HG03442 (cell line): ENCODE measurements at regions not wholly inside any gene's neighbourhood (a gene's known extent, or its start where the extent isn't known, plus 50 kb on each side); places are given as distances from the start of the nearest gene placed in this dataset.

ENCODE experiments used
- ATAC-seq: cut with Tn5 transposase; IDR thresholded peaks from one replicate; pipeline ENCODE4 v1.9.1; 2021; ENCODE audit warnings: mild to moderate bottlenecking, moderate library complexity; ENCODE audit not compliant: unreplicated experiment

DNA sequence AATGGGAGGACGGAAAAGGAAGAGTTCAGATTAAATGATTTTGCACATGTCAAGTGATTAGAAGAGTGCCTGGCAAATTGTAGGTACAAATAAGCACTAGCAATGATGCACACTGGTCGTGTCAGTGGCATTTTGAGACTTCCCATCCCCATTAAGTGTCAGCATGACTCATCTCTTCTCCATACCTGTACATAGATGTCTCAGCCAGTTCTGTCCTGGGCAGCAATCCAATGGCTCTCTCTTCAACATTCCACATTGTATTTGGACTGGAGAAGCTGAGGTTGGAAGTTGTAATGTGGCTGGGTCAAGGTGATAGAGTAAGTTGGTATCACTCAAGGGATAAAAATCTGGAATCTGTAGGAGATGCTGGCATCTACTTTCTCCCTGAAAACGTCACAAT lies 742.7 kb downstream of the VRK1 start:
- ATAC-seq = no peak

GRCh38 chr14:97543221-97543620 lies 746.0 kb downstream of the VRK1 start:
- no peak for ATAC-seq

- no peak for ATAC-seq
These were observed 746.6 kb downstream of the VRK1 start for GRCh38 chr14:97543816-97544215.

GRCh38 chr14:97544571-97544970 lies 747.4 kb downstream of the VRK1 start:
- no peak for ATAC-seq

DNA sequence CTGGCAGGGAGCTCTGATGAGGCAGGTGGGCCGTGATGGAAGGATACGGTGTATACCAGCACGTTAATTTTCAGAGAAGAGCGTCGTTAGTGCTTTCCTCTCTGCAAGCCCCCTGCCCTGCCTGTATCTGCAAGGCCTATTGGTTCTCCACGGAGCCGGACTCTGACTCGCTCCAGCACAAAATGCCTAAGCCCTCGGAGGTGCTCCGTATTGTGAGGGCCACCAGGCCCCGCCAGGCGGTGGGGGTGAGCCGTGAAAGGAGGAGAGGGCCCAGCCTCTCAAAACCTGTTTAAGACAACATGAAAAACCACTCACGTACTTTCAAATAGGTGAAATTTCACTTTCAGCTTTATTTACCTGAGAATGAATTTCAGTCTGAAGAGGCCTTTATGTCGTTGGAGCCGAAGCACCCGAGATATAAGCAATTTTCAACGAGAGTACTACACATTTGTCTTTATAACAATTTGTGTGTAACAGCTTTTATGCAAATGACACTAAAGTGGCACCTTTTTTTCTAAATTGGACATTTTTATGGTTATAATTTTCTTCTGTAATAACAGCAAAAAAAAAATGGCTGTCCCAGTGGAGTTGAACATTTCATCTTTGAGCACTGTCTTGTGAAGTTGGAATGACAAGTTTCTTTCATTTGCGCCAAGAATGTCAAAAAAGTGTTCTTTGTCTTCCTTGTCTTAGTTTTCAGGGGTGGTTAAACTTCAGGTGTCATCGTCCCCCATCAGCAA lies 749.5 kb downstream of the VRK1 start:
- ATAC-seq = no peak

DNA sequence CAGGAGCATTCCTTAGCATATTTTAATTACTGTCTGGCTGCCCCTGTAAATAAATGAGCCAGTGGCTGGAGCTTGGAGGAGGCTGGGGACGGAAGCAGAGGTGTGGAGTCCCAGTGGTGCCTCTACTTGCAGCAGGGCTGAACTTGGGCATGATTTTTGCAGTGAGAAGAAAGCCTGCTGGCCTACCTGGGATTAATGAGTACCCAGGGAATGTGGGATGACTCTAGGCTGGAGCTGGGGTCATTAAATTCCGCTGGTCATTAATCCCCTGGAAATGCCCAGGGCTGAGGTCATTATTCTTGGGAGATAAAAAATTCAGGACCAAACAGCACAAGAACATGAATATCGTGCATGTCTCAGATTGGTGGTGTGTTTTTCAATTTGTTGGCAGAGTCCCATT lies 753.3 kb downstream of the VRK1 start:
- ATAC-seq = no peak

DNA sequence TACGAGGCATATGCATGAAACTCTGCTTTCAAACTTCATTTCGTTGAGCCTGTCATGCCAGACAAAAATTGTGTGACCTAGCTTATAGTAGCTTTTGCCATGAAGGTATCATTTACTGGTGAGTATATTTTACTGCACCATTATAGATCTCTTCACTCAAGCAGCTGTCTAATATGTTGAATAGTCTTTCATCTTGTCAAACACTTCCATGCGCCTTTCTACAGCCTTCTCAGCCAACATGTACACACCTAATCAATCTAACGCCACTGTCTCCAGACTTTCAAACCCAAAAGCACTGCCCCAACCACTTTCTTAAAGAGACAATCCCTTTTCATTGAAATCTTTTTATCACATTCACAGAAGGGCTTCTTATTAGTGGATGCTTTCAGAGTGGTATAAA lies 757.4 kb downstream of the VRK1 start:
- no peak for ATAC-seq

GRCh38 chr14:97564334-97564733 lies 767.2 kb downstream of the VRK1 start:
- no peak for ATAC-seq

GRCh38 chr14:97571201-97571600 lies 774.0 kb downstream of the VRK1 start:
- ATAC-seq = no peak

GRCh38 chr14:97571866-97572555 lies 774.8 kb downstream of the VRK1 start:
- no peak for ATAC-seq

GRCh38 chr14:97572583-97573458 lies 775.6 kb downstream of the VRK1 start:
- no peak for ATAC-seq

- ATAC-seq = no peak
These were observed 778.5 kb downstream of the VRK1 start for GRCh38 chr14:97575677-97576076.

DNA sequence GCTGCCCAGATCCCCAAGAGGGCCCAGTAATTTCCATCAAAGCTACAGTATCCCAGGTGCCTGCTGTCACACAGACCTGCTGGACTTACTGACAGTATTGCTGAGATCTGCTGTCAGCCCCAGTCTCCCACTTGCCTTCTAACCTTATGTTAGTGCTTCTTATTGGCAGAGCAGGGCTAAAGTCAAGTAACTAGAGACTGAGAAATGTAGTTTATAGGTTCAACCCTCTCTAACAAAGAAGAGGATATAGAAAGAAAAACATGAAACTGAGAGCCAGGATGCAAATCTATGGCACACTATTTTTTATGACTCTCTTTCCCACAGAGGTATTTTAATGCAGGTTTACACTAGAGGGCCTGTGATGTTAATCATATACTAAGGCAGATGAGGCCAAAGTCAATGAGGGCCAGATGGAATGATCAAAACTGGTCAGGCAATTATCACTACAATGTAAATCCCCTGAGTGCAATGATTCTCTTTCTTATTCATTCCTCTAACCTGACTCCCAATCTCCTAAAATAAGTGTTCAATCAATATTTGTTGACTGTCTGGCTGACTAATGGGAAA lies 781.9 kb downstream of the VRK1 start:
- ATAC-seq = no peak

DNA sequence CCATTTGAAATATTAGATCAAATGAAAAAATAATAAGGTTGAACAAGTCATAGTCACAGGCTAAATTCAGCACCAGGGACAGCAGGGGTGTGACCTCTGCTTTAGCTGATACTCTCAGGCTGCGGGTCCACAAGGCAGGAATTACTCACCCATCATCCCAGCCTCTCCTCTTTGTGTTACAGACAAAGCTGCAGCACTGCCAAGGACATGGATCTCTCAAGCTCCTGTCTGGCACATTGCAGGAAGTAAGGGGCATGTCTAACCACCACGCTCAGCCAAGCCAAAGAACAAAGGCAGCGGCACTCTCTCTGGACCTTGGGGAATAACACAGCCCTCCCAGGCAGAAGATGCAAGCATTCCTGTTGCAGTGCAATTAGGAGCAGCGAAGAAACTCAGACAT lies 783.8 kb downstream of the VRK1 start:
- ATAC-seq = no peak

GRCh38 chr14:97582022-97582421 lies 784.8 kb downstream of the VRK1 start:
- ATAC-seq = no peak

DNA sequence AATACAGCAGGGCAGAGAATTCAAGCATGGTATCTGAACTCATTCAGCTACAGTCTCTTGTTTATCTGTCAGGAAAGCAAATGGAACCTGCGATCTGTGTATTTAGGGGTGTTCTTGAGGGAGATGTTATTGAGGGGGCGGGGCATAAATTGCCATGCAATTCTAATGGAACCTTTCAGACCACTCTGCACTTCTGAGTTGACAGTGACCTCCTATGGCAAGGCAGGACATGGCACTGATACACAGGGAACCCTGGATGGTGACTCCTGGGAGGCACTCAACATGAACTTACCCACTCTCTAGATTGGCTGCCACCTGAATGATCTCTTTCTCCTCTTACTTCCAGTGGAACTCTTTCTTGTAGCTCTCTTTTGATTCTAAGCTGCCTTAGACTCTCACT lies 787.3 kb downstream of the VRK1 start:
- ATAC-seq = no peak

DNA sequence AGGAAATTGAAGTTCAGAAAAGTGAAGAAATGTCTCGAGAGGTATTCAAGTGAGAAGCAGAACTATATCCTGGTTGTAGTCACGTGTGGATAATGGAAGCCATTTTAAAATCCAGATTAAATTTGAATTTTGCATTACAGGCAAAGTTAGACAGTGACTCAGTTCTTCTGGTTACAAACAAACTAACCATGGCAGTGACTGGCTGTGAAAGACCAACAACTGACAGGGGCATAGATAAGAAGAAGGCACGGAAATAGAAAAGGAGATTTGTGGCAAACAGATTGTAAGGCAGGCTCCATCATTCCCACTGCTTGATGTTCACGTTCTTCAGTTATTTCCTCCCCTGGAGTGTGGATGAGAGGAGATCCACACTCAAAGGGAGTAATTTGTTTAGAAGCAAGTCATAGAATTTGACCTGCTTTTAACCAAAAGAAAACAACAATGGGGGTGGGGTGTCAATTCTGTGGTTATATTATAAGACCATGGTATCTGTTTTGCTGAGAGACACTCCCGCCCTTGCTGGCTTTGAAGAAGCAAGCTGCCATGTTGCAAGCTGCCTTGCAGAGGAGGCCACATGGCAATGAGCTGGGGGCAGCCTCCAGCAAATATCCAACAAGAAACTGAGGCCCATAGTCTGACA lies 795.3 kb downstream of the VRK1 start:
- ATAC-seq = no peak

DNA sequence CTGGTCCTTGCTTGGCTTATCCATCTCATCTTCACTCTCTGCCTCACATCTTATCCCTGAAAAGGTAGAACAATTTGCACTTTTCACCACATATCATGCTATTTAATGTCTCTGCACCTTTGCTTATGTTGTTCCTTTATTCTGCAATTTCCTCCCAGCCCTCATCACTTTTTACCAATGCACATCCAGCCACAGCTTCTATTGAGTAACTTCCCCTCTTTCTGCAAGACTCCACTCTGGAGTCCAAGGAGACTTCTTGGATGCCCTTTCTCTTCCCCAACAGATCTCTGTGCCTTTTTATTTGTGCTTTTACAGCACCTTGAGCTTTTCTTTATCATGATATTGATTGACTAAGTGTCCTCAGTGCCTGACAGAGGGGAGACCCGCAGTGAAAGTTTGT lies 797.1 kb downstream of the VRK1 start:
- ATAC-seq = no peak

GRCh38 chr14:97602438-97603117 lies 805.4 kb downstream of the VRK1 start:
- no peak for ATAC-seq

- no peak for ATAC-seq
These were observed 806.0 kb downstream of the VRK1 start for GRCh38 chr14:97603201-97603600.
